Esophagus muscularis mucosa (tissue), 4 donors: ENCODE measurements at regions not wholly inside any gene's neighbourhood (a gene's known extent, or its start where the extent isn't known, plus 50 kb on each side); places are given as distances from the start of the nearest gene placed in this dataset.
"Not testable (repeated sequence)": the region's sequence is repeated elsewhere in the genome, so short reads cannot be mapped to it uniquely, and the experiment has no call there.

Source experiments
- DNase-seq: peaks from one replicate; pipeline ENCODE4 v3.0.0-alpha.2; 2017; ENCODE audit errors: extremely low spot score
- H3K27ac ChIP-seq, 4 donors: fragments of 200-600 bp; sonication (generic); replicated peaks in 1 of 4; 1 replicate in 3 of 4; 2 replicates in 1 of 4; pipeline ENCODE4 v1.5.1; 2016 to 2019; ENCODE audit warnings: mild to moderate bottlenecking in 1 of 4
- H3K27me3 ChIP-seq, 4 donors: fragments of 200-600 bp; sonication (generic); one replicate each; pipeline versions ENCODE4 v1.5.1 to v1.6.0; 2016 to 2019
- H3K36me3 ChIP-seq, 4 donors: fragments of 200-600 bp; sonication (generic); one replicate each; pipeline ENCODE4 v1.5.1; 2016 to 2019
- H3K4me1 ChIP-seq, 4 donors: fragments of 200-600 bp; sonication (generic); one replicate each; pipeline ENCODE4 v1.5.1; 2016 to 2019
- H3K4me3 ChIP-seq, 4 donors: fragments of 200-600 bp; sonication (generic); 1 replicate in 2 of 4; 2 replicates in 2 of 4; pipeline ENCODE4 v1.5.1; 2016 to 2019; ENCODE audit warnings: mild to moderate bottlenecking in 4 of 4, moderate library complexity in 1 of 4
- H3K9me3 ChIP-seq, 4 donors: fragments of 200-600 bp; sonication (generic); 1 replicate in 3 of 4; 2 replicates in 1 of 4; pipeline ENCODE4 v1.5.1; 2016 to 2019
- WGBS: methylation state at CpG from one replicate; pipeline ENCODE4 v1.1.5; 2018; 5-methylcytosine and 5-hydroxymethylcytosine counted together
- intact Hi-C: fragments of 100-400 bp; cut with DNase I; formaldehyde crosslinking; loops from one replicate; pipeline ENCODE4 v1.15.1; 2023

DNA sequence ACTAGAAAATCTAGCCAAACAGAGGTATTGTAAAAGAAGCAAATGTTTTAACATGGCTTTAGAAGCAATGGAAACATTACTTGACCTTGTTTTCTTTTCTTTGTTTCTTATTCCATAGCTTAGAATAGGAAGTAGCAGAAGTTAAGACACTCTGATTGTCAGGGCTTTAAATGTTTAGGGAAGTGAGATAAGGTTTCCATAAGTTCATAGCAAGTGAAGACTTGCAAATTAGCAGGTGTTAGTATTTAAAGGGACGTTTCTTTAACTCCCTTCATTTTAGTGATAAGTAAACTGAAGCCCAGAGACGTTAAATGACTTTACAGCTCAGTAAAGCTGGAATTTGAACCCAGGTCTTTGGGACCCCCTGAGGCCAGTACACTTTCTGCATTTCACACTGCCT is 338.7 kb upstream of the NOTCH2NLA start:
- H3K27ac ChIP-seq, result not testable (repeated sequence)
- WGBS, result 57% methylated on average over 1 of the region's 2 CpGs

DNA sequence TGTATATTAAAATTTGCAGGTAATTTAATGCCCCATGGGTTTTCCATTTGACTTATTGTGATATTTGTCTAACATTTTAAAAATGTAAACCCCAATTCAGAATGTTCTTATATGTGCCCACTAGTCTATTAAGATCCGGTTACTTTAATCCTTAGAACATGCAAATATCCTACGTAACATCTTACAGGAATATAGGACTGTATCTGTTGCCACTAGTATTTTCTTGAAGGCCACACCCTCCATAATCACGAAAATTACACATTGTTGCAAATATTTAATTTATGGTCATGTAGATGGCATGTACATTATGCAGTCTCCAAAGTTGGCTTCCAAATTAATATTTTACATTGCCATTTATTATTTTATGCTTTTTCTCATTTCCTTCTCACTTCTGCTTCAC is 329.2 kb upstream of the NOTCH2NLA start:
- H3K36me3 ChIP-seq, intact Hi-C loops, DNase-seq, H3K27ac ChIP-seq, H3K9me3 ChIP-seq, H3K27me3 ChIP-seq, H3K4me3 ChIP-seq, H3K4me1 ChIP-seq: not testable (repeated sequence)
- WGBS, result no CpG with 5 or more reads among the region's 3 CpGs

More for the DNA sequence above, 338.7 kb upstream of the NOTCH2NLA start:
- H3K4me3 ChIP-seq, H3K36me3 ChIP-seq, H3K9me3 ChIP-seq, intact Hi-C loops, H3K27me3 ChIP-seq, H3K4me1 ChIP-seq, DNase-seq: not testable (repeated sequence)

DNA sequence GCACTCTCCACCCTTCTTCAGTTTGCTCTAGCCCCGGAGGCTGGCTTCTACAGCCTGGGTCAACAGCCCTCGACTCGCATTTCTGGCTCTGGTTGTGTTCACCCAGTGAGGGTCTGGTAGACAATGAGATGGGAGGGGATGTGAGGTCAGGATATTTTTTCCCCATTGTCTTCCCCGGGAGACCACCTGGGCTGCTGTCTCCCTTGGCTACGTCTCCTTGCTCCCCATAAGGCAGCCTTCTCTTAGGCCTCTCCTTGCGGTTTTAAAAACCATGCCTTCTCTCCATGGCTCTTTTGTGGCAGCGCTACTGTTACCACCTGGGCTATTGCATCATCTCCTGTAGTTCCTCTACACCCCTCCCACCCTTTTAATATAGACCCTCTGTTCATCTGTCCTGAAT is 327.6 kb upstream of the NOTCH2NLA start:
- H3K27me3 ChIP-seq, intact Hi-C loops, H3K4me3 ChIP-seq: not testable (repeated sequence)

DNA sequence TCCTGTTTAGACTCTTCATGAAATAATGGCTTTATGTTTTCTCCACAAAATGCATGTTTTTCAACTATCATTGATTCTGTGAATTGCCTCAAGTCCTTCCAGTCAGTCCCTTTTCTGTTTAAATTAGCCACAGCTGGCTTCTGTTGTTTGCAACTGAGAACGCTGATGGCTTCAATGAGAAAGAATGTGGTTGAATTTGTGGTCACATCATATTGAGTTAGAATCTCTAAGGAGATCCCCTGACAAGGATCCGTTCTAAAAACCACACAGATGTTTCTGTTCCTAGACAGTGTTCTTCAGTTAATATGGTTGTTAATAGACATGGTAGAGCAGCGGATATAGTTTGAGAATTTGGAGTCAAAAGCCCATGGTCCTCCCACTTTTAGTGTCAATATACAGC is 323.6 kb upstream of the NOTCH2NLA start:
- H3K4me3 ChIP-seq, H3K27me3 ChIP-seq, intact Hi-C loops, H3K36me3 ChIP-seq, H3K9me3 ChIP-seq, DNase-seq, H3K4me1 ChIP-seq, H3K27ac ChIP-seq: not testable (repeated sequence)
- WGBS, result 71% methylated on average over 1 of the region's 3 CpGs

More for the DNA sequence above, 327.6 kb upstream of the NOTCH2NLA start:
- no CpG with 5 or more reads among the region's 7 CpGs for WGBS
- not testable (repeated sequence) for H3K27ac ChIP-seq, H3K4me1 ChIP-seq, H3K9me3 ChIP-seq, DNase-seq, H3K36me3 ChIP-seq

DNA sequence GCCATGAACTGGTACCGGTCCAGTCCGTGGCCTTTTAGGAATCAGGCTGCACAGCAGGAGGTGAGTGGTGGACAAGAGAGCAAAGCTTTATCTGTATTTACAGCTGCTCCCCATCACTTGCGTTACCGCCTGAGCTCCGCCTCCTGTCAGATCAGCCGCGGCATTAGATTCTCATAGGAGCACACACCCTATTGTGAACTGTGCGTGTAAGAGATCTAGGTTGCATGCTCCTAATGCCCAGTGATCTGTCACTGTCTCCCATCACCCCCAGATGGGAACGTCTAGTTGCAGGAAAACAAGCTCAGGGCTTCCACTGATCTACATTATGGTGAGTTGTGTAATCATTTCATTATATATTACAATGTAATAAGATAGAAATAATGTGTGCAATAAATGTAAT is 319.9 kb upstream of the NOTCH2NLA start:
- intact Hi-C loops, H3K27ac ChIP-seq, DNase-seq, H3K27me3 ChIP-seq, H3K4me3 ChIP-seq, H3K36me3 ChIP-seq, H3K4me1 ChIP-seq, H3K9me3 ChIP-seq: not testable (repeated sequence)
- WGBS, result 97% methylated on average over 6 of the region's 9 CpGs

DNA sequence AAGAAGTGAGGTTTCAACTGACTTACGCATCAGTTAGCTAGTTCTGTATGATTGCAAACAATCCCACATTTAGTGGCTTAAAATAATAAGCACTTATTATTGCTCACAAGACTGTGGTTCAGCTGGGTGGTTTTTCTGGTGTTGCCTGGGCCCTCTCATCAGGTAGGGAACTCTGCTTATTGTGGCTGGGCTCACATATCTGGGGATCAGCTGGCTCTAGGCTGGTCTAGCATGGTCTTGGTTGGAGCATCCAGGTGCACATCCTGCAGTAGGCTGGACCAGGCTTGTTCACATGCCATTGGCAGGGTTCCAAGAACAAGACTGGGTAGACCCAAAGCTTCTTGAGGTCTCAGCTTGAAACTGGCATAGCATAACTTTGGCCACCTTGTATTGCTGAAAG is 317.4 kb upstream of the NOTCH2NLA start:
- DNase-seq, H3K27ac ChIP-seq, H3K4me1 ChIP-seq, H3K9me3 ChIP-seq, H3K27me3 ChIP-seq, H3K36me3 ChIP-seq, H3K4me3 ChIP-seq, intact Hi-C loops: not testable (repeated sequence)
- WGBS, result no CpG with 5 or more reads among the region's 1 CpG

DNA sequence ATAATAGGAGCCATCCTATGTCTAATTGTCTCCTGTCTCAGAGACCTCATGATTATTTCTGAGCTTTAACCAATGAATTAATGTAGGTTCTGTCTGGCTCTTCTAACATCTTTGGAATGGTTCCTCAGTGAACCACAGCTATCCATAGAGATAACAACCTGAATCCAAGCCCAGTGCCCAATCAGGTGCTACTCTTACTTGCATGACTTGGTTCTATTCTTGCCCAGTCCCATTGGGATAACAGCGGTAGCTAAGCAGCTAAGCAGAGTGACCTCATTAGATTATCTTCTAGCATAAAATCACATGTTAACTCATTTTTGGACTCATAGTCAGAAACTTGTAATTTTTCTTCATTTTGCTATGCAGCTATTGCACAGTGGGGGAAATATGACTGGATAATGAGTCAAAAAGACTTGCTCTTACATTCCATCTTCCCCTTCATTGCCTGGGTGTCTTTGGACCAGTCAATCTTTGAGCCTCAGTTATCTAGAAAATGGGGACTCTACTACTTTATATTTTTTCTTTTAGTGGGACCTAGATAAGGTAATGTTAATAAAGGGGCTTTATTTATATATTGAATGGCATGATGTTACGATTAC is 309.1 kb upstream of the NOTCH2NLA start:
- 100% methylated on average over 1 of the region's 2 CpGs for WGBS
- H3K36me3 ChIP-seq, H3K4me1 ChIP-seq, H3K9me3 ChIP-seq, H3K27me3 ChIP-seq, H3K27ac ChIP-seq, intact Hi-C loops, H3K4me3 ChIP-seq, DNase-seq: not testable (repeated sequence)

DNA sequence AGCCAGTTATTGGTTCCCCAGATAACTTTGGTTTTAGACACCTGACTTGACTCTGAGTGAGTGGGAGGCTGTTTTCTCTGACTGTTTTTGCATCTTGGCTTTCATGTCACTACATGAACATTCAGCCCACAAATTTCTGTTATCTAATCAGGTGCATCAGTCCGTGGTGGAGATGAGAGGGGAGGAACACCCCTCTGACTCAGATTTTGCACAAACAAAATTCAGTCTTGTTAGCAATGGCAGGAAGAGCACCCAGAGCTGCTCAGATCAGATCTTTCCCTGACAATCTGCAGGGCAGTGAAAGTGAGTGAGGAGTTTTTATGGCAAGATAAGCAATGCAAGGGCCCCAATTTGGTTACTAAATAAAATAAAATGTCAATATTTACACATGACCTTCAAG is 307.2 kb upstream of the NOTCH2NLA start:
- H3K9me3 ChIP-seq, H3K4me3 ChIP-seq, DNase-seq, H3K4me1 ChIP-seq, H3K36me3 ChIP-seq, H3K27me3 ChIP-seq, H3K27ac ChIP-seq, intact Hi-C loops: not testable (repeated sequence)
- no CpG with 5 or more reads among the region's 1 CpG for WGBS

DNA sequence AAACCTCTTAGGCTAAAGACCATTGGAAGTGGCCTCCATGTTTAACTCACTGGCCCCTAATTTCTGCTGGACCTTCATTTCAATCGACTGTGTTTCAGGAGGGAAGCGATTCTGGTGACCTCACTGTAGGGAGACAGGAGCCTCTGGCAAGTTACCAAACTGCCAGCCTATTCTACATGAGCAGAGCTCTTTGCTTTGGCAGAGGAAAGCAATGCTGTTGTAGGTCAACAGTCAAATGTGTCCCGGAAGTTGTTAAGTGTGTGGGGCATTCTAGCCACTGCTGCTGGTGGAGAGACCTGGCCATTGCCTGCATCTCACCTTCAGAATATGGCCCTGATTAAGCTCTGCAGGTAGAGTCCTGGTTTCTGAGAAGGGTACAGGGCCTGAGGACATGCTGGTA is 306.8 kb upstream of the NOTCH2NLA start:
- WGBS, result no CpG with 5 or more reads among the region's 3 CpGs
- not testable (repeated sequence) for H3K4me3 ChIP-seq

DNA sequence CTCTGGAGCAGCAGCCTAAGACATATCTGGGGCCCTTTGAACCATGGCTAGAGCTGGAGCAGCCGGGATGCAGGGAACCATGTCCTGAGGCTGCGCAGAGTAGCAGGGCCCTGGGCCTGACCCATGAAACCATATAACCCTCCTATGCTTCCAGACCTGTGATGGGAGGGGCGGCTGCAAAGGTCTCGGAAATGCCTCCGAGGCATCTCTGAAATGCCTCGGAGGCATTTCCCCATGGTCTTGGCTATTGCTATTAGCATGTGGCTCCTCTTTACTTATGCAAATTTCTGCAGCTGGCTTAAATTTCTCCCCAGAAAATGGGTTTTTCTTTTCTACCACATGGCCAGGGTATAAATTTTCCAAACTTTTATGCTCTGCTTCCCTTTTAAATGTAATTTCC is 302.1 kb upstream of the NOTCH2NLA start:
- H3K9me3 ChIP-seq, H3K27me3 ChIP-seq, H3K4me1 ChIP-seq, H3K4me3 ChIP-seq, DNase-seq, H3K27ac ChIP-seq, H3K36me3 ChIP-seq, intact Hi-C loops: not testable (repeated sequence)
- WGBS, result no CpG with 5 or more reads among the region's 6 CpGs

More for the DNA sequence above, 306.8 kb upstream of the NOTCH2NLA start:
- H3K27ac ChIP-seq, H3K4me1 ChIP-seq, H3K9me3 ChIP-seq, H3K27me3 ChIP-seq, DNase-seq, intact Hi-C loops, H3K36me3 ChIP-seq: not testable (repeated sequence)

DNA sequence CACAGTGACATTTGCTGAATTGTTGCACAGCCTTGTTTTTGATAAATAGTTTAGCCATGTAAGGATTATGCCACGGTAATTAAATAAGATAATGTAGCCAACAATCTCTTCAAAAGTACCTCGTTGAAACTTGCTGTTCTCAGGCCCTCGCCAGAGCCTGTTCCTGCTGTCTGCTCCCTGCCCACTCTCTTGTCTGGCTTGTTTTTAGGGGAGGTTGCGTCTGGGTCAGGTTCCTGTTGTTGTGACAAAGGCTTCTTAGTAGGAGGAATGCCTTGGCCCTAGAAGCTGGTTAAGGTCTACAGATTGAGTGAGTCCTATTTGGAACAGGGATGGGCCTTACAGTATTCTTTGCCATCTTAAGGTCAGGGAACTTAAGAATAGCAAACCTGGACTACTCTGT is 294.0 kb upstream of the NOTCH2NLA start:
- H3K9me3 ChIP-seq, H3K27ac ChIP-seq, DNase-seq, H3K4me3 ChIP-seq, intact Hi-C loops, H3K4me1 ChIP-seq, H3K27me3 ChIP-seq, H3K36me3 ChIP-seq: not testable (repeated sequence)
- no CpG with 5 or more reads among the region's 4 CpGs for WGBS

DNA sequence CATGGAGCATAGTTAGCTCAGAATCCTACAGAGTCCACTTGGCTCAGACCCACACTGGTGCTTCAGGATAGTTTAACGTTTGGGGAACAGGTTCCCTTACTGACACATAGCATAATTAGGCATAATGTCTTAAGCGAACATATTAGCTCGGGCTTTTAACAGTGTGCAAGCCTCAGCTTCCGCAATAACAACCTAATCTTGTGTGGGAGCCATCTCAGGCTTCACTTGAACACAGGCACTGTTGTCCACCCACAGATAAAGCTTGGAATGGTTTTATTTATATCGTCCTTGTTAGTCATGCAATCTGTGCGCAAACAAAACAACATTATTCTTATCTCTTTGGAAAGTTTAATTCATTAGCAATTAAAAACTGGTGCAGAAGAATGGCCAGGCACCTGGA is 293.5 kb upstream of the NOTCH2NLA start:
- H3K27me3 ChIP-seq, H3K36me3 ChIP-seq, H3K27ac ChIP-seq, H3K9me3 ChIP-seq, H3K4me3 ChIP-seq, H3K4me1 ChIP-seq, intact Hi-C loops, DNase-seq: not testable (repeated sequence)
- WGBS, result no CpG with 5 or more reads among the region's 6 CpGs

DNA sequence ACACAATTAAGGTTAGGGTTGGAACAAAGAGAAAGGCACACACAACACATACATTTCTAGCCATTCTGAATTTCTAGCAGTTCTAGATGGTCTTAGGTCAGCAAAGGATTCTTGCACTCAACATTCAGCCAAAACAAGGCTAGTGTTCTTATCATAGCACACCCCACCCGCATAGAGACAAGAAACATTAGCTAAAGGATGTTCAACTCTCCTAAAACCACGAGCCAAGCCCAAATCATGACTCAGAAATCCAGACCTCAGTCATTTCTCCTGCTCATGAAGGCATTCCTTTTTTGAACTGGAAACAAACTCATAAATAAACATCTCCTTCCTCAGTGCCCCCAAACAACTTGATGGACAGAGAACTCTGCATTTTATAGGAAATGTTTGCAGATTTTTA is 293.0 kb upstream of the NOTCH2NLA start:
- DNase-seq, H3K9me3 ChIP-seq, H3K27ac ChIP-seq, H3K4me1 ChIP-seq, H3K36me3 ChIP-seq, H3K4me3 ChIP-seq, intact Hi-C loops, H3K27me3 ChIP-seq: not testable (repeated sequence)
- no CpG with 5 or more reads among the region's 2 CpGs for WGBS

DNA sequence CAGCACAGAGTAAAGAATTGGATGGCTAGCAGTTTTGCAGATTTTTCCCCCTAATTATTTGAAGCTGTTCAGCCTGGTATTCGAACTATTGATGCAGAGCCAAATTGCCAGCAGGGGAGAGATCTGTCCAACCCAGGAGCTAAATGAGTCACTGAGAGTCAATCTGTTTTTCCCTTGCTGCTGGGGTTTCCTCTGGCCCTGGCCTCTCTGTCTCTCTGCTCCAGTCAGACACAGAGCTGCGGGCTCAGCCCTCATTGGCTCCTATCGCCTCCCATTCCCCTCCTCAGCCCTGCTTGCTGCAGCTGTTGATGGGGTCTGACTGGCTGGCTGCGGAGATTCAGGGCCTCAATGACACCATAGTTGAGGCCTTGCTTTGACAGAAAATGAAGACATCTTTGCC is 284.9 kb upstream of the NOTCH2NLA start:
- DNase-seq, H3K4me3 ChIP-seq, H3K4me1 ChIP-seq, H3K27me3 ChIP-seq, H3K36me3 ChIP-seq, H3K27ac ChIP-seq, H3K9me3 ChIP-seq, intact Hi-C loops: not testable (repeated sequence)
- no CpG with 5 or more reads among the region's 4 CpGs for WGBS
